Spleen (tissue), 7 donors: ENCODE measurements at regions not wholly inside any gene's neighbourhood (a gene's known extent, or its start where the extent isn't known, plus 50 kb on each side); places are given as distances from the start of the nearest gene placed in this dataset.

ENCODE experiments used
- CTCF ChIP-seq, 11 experiments: fragments of 200-600 bp in 7 of 11; fragments of 450-650 bp in 4 of 11; sonication (generic) in 4 of 11; IDR thresholded peaks in 8 of 11; conservative IDR thresholded peaks in 3 of 11; 1 replicate in 7 of 11; 2 replicates in 4 of 11; pipeline versions ENCODE4 v1.4.0 to v1.8.0; 2016 to 2021; ENCODE audit warnings: antibody characterized with exemption in 11 of 11, inconsistent platforms in 4 of 11, mild to moderate bottlenecking in 1 of 11
- POLR2A ChIP-seq, 3 donors: fragments of 450-650 bp; IDR thresholded peaks; one replicate each; pipeline ENCODE4 v1.5.1; 2017; ENCODE audit warnings: antibody characterized with exemption in 3 of 3, mild to moderate bottlenecking in 1 of 3
- donor health status: DM: no; HTN: no; CAD: no; lungs with moderate emphysema.
- donor health status: DM: no; HTN: no; CAD: no.
- donor health status: DM: no; HTN: no; CAD: no.

GRCh38 chr10:78187371-78187770 lies 153.7 kb downstream of the RPS24 start:
- TF ChIP-seq CTCF (IDR thresholded peaks at IDR 0.05 in 8 of 11, conservative IDR thresholded peaks at IDR 0.05 in 3 of 11) (no peak), POLR2A (IDR thresholded peaks at IDR 0.05) (no peak)
